GM21619 (cell line): ENCODE measurements at regions not wholly inside any gene's neighbourhood (a gene's known extent, or its start where the extent isn't known, plus 50 kb on each side); places are given as distances from the start of the nearest gene placed in this dataset.

Experiments
- ATAC-seq: cut with Tn5 transposase; IDR thresholded peaks from one replicate; pipeline ENCODE4 v1.9.1; 2021; ENCODE audit not compliant: unreplicated experiment

GRCh38 chr12:30874455-30875321 is 51.9 kb upstream of the TSPAN11 start:
- ATAC-seq = no peak

- no peak for ATAC-seq
Measured at GRCh38 chr12:30870491-30871265, 55.9 kb upstream of the TSPAN11 start.

GRCh38 chr12:30867415-30867814 is 59.1 kb upstream of the TSPAN11 start:
- no peak for ATAC-seq

- ATAC-seq = no peak
Measured at GRCh38 chr12:30866256-30866655, 60.3 kb upstream of the TSPAN11 start.

GRCh38 chr12:30863839-30864238 is 62.7 kb upstream of the TSPAN11 start:
- ATAC-seq = no peak

GRCh38 chr12:30862486-30862885 is 64.1 kb upstream of the TSPAN11 start:
- ATAC-seq = no peak

GRCh38 chr12:30859226-30859625 is 67.3 kb upstream of the TSPAN11 start:
- ATAC-seq = no peak

GRCh38 chr12:30858471-30858870 is 68.1 kb upstream of the TSPAN11 start:
- ATAC-seq = no peak

- ATAC-seq = no peak
Measured at GRCh38 chr12:30853561-30854133, 72.9 kb upstream of the TSPAN11 start.

GRCh38 chr12:30850684-30851083 is 75.9 kb upstream of the TSPAN11 start:
- no peak for ATAC-seq

- ATAC-seq = no peak
Measured at GRCh38 chr12:30847259-30847658, 79.3 kb upstream of the TSPAN11 start.

GRCh38 chr12:30846776-30847175 is 79.8 kb upstream of the TSPAN11 start:
- no peak for ATAC-seq

GRCh38 chr12:30845676-30846075 is 80.9 kb upstream of the TSPAN11 start:
- ATAC-seq = no peak

GRCh38 chr12:30843211-30843610 is 83.3 kb upstream of the TSPAN11 start:
- no peak for ATAC-seq

GRCh38 chr12:30840715-30841114 is 85.8 kb upstream of the TSPAN11 start:
- no peak for ATAC-seq

- no peak for ATAC-seq
Measured at GRCh38 chr12:30839643-30840220, 85.0 kb upstream of the CAPRIN2 start.

- no peak for ATAC-seq
Measured at GRCh38 chr12:30837595-30837994, 82.8 kb upstream of the CAPRIN2 start.

- ATAC-seq = no peak
Measured at GRCh38 chr12:30836656-30837445, 82.1 kb upstream of the CAPRIN2 start.

GRCh38 chr12:30835216-30835615 is 80.5 kb upstream of the CAPRIN2 start:
- ATAC-seq = no peak

- no peak for ATAC-seq
Measured at GRCh38 chr12:30830751-30831150, 76.0 kb upstream of the CAPRIN2 start.

- no peak for ATAC-seq
Measured at GRCh38 chr12:30829876-30830275, 75.1 kb upstream of the CAPRIN2 start.
